Left renal pelvis (tissue), 4 donors: ENCODE measurements at regions not wholly inside any gene's neighbourhood (a gene's known extent, or its start where the extent isn't known, plus 50 kb on each side); places are given as distances from the start of the nearest gene placed in this dataset.

Experiments used
- DNase-seq, 4 donors: peaks; one replicate each; pipeline ENCODE4 v3.0.0-alpha.2; 2013; ENCODE audit warnings: low read depth in 4 of 4, low spot score in 3 of 4

DNA sequence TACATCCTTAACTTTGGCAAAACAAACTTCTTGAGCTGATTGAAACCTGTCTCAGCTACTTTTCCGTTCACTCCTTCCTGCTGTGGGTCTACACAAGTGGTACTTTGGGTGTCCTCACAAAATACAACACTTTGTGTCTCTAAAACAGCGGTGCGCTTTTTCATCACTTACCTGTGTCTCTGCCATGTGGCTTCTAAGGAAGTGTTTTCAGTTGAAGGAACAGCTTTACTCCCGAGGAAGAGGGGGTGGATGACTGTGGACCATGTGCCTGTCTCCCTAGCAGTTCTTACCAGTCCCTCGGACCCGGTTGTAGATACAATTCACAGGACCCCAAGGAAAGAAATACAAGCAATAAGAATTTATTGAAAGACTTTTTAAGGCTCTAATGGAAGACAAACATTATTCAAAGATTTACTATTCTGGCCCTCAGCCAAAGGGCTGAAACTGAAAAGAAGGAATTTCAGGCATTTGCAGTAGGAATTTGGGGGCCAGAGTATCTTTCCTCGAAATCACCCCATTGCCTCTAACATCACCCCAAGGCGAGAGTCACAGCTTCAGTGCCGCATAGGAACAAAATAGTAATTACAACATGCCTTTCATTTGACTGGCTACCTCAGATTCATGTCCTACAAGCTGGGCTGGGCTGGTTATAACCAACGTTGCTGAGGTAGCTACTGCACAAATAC, 246.3 kb downstream of the ACTR3B start:
- DNase-seq: no peak

DNA sequence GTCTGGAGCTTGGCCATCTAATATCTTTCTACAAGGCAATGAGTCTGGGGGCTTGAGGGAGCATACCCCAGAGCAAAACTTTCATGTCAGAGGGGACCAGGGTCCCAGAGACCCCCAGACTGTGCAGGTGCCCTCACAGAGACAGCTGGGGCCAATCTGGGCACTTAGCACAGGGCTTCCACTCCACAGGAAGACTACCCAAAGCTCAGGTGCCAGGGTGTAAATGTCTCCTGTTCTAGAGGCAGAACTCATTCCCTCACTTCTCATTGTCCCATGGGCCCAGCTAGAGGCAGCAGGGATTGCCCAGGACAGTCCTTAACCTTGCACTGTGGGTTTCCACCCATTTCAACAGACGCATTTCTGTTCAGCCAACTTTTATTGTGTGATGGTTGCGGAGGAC, 246.9 kb downstream of the ACTR3B start:
- no peak for DNase-seq

DNA sequence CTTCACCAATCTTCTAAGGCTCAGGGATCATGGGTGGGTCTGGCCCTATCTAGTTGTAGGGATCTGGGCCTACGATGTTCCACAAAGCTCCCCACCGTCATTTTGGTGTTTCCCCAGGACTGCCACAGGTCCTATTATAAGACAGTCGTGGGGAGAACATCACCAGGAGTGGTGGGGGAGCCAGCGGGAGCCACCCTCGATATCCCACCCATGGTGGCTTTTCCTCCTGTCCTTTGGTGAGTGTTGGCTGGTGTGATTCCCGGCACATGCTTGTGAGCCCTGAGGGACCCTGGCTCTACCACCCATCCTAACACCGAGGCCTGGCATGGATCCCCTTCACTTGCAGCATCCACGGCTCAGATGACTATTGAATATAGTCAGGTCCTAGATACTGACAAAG, 247.4 kb downstream of the ACTR3B start:
- DNase-seq: no peak

DNA sequence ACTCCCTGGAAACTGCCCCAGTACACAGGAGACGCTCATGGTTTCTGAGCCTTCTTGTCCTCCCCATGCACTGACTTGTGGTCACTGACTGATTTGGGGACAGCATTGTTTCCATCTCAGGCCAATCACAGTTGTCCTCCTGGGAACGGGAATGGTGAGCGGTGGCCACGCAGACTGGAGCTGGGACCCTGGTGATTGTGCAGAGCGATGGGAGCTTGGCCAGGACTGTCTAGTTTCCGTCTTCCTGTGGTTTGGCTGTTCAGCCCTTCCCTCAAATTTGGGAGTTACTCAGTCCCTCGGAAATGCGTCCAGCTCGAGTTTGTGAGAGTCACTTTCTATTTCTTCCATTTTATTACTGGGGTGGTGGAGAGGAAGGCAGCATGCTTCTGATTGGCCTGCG, 250.9 kb downstream of the ACTR3B start:
- no peak for DNase-seq

DNA sequence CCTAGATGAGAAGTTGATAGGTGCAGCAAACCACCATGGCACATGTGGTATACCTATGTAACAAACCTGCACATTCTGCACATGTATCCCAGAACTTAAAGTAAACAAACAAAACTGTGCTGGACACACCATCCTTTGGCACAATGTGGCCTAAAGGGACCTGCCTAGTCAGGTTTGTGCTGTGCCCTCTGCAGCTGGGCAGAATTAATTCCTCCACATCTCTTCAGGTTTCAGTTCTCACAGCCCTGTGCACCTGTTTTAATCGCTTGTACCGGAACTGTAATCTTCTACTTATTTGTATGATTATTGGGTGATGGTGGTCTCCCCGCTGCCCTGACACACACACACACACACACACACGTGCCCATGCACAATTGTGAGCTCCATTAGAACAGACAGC, 252.7 kb downstream of the ACTR3B start:
- no peak for DNase-seq

DNA sequence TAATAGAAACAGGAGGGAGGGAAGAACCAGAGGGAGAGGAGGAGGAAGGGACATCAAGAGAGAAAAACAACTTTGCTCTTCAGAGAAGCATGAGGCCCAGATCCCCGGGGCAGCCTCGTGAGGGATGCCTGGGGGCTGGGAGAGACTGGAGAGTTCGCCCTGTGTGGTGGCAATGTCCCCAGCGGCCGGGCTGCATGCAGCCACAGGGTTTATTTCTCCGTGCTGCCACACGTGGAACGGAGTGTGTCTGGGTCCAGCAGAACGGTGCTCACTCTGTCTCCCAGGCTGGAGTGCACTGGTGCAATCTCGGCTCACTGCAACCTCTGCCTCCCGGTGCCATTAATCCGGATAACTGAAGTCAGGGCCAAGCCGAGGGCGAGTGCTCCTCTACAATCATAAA, 257.7 kb downstream of the ACTR3B start:
- DNase-seq: no peak

DNA sequence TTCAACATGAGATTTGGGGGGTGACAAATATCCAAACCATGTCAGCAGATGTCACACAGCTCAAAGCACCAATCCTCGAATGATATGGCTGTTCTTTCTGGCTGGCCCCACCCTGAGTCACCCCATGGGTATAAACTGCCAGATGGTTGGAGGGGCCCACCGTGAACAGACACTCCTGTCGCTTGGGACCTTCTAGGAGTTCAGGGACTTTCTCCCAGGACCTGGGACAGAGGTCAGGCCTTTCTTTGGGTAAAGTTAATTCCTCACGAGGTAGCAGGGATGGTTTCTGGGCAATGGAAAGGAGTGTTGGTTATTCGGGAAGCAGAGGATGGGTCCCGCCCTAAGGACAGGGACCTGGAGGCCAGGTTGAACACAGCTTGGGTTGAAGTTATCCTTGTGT, 262.0 kb downstream of the ACTR3B start:
- DNase-seq: no peak

DNA sequence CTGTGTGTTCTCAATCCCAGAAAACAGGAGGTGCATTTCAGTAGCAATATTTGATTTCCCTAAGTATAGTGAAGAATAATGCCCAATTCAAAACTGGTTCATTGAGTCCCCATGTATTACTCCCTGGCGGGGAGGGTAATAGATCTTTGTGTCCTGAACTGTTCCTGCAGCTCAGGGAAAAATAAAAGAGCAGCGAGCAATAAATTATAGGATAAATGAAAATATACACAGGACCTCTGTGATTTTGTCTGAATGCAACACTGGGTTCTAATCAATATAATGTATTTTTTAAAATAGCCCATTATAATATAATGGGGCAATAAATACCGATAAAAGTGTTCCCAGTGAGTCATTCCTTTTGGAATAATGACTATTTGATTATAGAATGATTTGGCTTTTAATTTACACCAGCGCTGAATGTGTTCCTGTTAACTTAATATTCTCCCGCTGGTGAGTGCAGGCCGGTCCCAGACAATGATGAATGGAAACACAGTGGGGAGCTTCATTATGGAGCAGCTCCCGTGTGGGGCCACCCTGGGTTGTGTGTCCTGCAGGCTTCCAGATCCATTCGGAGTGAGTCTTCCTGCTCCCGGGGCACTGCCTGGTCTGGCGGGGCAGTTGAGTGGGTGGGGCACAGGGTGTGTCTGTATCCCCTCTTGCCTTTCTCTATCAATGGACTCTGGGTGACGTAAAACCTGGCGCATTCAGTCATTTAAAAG, 263.1 kb downstream of the ACTR3B start:
- DNase-seq: no peak

DNA sequence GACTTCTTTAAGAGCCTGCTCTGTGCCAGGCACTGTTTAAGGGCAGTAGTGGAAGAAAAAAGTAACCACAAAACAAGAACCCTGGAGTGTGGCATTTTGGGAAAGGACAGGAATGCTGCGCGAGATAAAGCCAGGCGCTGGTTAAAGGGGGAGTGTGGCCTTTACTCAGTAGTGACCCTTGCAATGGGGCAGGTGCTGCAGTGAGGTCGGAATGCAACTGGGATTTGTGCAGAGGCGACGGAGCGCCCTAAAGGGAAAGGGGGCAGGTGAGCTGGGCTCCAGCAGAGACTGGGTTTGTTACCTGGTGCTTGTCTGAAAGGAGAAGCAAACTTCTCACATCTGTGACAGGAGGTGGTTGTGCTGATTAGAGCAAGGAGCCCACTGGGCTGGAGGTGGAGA, 263.6 kb downstream of the ACTR3B start:
- DNase-seq: no peak

DNA sequence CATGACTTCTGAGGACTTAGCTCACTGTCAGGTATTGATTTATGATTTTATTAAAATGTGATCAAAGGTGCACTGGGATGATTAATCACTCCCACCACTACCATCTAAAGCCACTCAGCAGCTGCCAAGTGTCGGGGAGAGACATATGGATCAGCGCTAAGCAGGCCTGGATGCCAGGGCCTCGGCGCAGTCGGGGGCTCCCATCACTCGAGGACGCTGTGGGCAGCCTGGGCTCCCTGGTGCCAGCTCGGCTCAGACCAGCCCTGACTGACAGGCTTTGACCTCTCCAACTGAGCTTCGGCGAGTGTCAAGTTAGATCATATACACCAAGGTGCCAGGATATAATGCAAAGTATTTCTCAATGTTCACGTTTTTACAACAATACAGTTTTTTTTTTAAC, 267.7 kb downstream of the ACTR3B start:
- no peak for DNase-seq

DNA sequence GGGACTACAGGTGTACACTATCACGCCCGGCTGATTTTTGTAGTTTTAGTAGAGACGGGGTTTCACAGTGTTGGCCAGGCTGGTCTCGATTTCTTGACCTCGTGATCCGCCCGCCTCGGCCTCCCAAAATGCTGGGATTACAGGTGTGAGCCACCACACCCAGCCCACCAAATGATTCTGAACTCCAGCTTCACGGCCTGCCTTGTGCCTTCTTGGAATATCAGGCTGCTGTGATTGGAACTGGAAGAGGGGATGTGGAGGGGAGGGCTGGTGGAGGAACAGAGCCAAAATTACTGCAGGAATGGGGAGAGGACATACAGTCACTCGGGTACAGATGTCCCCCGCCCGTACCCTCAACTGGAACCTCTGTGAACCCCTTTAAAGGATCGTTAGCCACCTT, 268.4 kb downstream of the ACTR3B start:
- DNase-seq: no peak

DNA sequence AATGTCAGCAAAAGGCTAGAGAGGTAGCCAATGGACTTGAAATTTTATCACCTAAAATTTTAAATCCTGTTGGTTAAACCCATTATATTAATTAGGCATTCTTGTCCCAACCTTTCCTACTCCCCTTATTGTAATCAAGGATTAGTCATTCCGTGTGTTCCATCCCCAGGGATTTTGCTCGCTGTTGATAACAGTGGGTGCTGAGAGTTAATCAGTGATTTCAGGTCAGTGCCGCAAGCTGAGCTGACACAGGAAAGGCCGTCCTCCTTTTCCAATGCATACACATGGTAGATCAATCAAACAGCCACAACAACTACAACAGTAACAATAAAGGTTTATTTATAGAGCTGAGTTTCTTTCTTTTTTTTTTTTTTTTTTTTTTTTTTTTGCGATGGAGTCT, 271.4 kb downstream of the ACTR3B start:
- DNase-seq: no peak

DNA sequence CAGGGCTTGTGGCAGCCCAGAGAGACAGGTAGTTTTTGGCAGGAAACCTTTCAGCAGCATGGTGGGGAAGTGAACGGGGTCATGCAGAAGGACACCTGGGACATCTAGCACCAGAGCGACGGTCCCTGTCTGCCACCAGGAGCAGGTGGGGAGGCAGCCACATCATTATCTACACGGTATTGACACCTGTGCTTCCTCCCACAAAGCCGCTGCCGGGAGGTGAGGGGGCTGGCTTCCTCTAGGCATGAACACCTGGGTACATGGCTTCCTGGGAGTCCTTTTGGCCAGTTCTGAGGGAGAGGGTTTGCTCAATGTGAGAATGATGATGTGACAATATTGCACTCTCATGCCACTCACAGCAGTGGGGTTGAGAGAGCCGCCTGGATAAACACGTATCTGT, 275.2 kb downstream of the ACTR3B start:
- no peak for DNase-seq

DNA sequence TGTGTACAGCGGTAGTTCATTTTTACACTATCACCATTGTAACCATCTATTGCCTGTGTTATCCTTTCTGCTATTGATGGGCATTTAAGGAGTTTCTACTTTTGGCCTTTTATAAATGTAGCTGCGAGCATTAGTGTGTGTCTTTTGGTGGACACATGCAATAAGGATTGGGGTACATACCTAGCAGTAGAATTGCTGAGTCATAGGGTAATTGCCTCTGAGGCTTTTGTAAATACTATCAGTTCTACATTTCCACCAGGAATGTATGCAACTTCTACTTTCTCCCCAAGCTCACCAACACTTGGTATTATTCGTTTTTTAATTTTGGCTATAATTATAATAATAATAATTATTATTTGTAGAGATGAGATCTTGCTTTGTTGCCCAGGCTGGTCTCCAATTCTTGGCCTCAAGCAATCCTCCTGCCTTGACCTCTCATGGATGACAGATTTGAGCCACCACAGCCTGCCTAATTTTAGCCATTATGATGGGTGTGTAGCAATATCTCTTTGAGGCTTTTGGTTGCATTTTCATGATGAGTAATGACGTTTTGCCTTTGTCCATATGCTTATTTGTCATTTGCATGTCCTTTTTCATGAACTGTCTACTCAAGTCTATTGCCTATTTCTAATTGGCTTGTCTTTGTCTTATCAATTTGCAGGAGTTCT, 277.0 kb downstream of the ACTR3B start:
- DNase-seq: no peak

DNA sequence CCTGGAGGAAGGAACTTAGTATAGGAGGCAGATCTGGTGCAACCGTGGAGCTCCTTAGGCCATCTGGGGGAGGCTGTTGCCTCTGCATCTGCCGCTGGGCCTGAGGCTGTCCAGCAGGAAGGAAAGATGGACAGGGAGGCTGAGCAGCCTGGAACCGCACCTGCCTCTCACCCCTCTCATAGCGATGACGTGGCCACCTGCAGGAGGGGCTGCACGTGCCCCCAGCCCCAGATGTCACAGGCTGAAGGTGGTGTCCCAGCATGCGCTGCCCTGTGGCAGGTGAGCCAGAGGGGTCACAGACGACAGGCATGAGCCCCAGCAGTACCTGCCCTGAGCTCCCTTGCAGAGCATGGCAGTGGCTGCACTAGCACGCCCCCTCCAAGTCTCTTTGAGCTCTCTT, 283.9 kb downstream of the ACTR3B start:
- no peak for DNase-seq

DNA sequence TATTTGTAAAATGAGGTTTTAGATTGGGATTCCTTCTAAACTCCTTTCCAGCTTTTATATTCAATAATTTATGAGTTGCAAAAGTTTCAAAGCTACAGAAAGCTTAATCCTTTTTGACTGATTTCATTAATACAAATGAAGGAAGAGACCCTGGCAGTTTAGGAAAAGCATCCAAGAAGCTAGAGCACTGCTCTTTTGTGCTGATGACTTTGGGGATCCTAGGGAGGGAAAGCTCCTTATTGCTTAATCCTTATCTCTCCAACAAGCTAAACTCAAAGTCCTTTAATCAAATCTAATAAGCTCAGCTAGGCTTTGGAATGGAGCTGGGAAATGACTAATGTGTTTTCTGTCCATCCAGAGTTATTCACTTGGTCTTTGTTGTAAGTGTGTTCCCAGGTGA, 285.4 kb downstream of the ACTR3B start:
- no peak for DNase-seq

DNA sequence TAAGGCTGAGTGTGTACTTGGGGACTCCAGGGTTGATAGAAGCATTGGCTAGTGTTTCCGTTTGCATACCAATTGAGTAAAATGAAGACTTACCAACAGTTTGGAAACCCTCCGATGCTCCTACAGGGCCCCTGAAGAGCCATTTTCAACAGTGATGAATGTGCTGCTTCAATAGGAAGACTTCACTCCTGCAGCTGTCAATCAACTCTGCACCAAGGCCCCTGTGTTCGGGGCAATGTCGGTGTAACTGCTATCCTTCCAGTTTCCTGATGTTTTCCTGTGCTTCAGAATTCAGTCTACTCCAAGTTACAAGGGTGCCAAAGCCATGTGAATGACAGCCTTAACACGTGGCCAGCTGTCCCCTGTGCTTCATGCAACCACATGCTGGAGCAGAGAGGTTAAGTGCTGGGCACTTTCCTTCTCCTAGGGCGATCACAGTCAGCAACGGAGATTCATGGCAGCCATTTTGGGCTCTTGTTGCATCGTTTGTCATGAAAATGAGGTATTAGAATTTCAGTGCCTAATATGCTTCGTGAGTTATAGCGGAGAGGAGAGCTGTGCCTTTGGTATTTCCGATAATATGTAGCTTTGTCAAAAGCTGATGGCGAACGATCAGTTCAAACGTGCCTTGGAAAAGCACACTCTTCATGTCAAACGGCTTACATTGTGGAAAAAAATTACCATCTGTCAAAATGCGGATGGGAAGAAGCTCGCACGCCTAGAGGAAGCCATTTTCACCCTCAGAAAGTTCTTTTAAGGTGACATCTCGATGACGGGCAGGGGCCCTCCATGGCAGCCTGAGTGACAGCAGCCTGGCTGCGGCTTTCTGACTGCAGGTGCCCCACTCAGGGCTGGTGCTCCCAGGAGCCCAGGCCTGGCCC, 287.8 kb downstream of the ACTR3B start:
- no peak for DNase-seq

DNA sequence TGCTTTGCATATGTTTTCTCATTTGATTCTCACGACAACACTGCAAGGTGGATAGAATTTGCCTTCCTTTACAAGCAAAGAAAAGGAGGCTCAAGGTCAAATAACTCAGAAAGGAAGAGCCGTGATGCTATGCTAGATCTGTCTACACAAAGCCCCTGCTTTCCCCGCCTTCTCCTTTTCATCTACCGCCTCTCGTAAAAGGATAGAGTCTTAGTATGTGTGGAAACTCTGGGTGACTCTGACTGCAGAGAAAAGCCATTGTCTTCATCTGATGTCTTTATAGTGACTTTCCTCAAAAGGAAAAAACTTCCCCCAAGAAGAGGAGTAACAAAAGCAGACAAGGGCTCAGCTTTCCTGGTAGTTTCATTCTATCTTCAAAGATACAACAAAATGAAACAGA, 292.7 kb downstream of the ACTR3B start:
- DNase-seq: no peak

DNA sequence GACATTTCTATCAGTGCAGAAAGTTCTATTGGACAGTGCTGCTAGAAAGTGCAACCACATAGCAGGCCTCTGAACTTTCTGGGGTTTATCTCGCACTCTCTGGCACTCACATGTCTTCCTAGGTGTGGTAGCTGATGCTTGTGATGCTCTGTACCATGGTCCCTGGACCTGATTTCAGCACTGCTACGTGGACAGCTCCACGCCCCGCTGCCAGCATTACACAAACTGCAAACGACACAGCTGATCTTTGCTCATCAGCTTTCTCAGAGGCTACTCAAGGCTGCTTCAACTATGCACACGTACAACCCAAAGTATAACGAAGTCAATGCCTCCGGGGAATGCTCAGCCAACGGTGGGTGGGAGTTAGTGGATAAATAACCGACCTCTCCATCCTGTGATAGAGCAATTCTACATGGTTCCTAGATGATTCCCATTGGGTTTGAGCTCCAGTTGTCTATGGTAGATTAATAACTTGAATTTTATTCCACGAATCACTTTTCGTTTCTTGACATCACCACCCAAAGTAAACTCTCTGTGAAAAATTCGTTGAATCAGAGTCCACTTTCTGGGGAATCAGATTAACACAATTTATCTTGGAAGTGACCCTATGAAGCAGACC, 302.5 kb downstream of the ACTR3B start:
- peak in 1 of 4 donors; percentile 55 for DNase-seq

DNA sequence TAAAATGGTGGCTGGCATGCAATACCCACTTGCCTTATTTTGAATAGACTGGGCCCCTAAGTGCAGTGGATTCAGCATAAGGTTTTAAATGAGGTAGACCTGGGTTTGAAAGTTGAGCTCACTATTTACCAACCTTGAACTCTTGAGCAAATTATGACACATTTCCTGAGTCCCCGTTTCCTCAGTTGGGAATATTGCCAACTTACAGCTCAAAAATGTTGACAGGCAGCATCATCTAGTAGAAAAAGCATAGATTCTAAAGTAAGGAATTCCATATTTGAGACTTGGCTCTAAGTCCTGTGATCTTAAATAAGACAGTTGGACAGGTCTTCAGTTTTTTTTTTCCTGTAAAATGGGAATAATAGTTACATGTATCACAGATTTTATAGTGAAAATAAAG, 305.5 kb downstream of the ACTR3B start:
- no peak for DNase-seq

DNA sequence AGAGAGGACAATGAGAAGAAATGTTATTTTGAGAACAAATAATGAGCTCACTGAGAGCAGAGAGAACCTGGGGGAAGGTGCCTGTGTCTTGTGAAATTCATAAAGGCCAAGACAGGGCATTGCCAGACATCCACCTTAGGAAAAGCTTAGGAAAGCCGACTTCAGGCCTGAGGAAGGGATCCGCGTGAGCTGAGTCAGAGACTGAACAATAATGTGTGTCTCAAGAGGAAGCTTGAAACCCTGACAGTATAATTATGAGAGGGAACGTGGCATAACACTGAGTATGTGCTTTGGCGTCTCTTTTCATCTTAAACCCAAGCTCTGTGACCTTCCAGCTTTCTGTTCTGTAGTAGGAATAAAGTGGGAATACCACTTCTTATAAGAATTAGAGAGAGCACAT, 307.2 kb downstream of the ACTR3B start:
- no peak for DNase-seq
